ENCODE measurements at regions not wholly inside any gene's neighbourhood (a gene's known extent, or its start where the extent isn't known, plus 50 kb on each side); places are given as distances from the start of the nearest gene placed in this dataset.

DNA sequence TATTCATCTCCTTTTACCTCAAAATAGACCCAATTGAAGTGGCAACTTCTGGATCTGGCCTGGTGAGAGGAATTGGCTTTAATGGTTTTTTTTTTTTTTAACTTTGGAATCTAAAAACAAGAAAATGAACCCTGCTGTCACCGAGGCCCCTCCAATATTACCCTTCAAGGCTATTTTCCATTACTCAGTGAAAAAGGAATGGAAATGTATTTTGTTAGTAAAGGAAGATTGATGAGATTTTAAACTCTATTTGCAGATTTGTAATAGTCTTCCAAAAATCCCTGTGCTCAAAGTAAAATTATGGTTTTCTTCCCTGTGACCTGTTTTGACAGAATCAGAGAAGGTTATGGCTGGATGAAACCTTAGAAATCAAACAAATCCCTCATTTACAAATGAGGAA is 102.9 kb downstream of the TMEM170B start:
- no peak overlapping the region for H3K27ac Mint-ChIP-seq
- peaks cover 4% of the 10 kb centered on the region for H3K36me3 Mint-ChIP-seq (ENCODE audit: low read depth)
- peaks cover 7% of the 10 kb centered on the region for H3K27me3 Mint-ChIP-seq (ENCODE audit: low read depth, poor library complexity)
- no peak for TF ChIP-seq CTCF (IDR thresholded peaks at IDR 0.05)
- peaks cover 10% of the 10 kb centered on the region for H3K9me3 Mint-ChIP-seq
- DNase-seq, result no peak
- peaks cover 14% of the 10 kb centered on the region for H3K4me1 Mint-ChIP-seq
- no peak overlapping the region for H3K4me3 Mint-ChIP-seq

DNA sequence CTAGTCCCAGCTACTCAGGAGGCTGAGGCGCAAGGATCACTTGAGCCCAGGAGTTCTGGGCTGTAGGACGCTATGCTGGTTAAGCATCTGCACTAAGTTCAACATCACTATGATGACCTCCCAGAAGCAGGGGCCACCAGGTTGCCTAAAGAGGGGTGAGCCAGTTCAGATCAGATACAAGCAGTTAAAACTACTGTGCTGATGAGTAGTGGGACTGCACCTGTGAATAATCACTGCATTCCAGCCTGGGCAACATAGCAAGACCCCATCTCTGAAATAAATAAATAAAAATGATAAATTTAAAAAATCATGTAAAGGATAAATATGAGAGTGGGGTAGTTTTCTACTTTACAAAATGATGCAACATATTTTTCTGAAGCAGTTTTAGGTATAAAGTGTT is 106.5 kb downstream of the TMEM170B start:
- Mint-ChIP-seq H3K27ac (no peak overlapping the region), H3K4me3 (no peak overlapping the region), H3K27me3 (ENCODE audit: low read depth, poor library complexity) (peaks cover 4% of the 10 kb centered on the region), H3K9me3 (peaks cover 34% of the 10 kb centered on the region), H3K36me3 (ENCODE audit: low read depth) (peaks cover 4% of the 10 kb centered on the region), H3K4me1 (no peaks in the 10 kb centered on the region)
- no peak for TF ChIP-seq CTCF (IDR thresholded peaks at IDR 0.05)
- DNase-seq, result no peak

- Mint-ChIP-seq H3K4me1 (no peaks in the 10 kb centered on the region), H3K4me3 (no peak overlapping the region), H3K27ac (no peak overlapping the region), H3K9me3 (peaks cover 40% of the 10 kb centered on the region), H3K36me3 (ENCODE audit: low read depth) (peaks cover 4% of the 10 kb centered on the region), H3K27me3 (ENCODE audit: low read depth, poor library complexity) (peaks cover 4% of the 10 kb centered on the region)
- DNase-seq, result no peak
- TF ChIP-seq CTCF (IDR thresholded peaks at IDR 0.05), result no peak
Measured at GRCh38 chr6:11644601-11645000, 107.1 kb downstream of the TMEM170B start.

- no peak for TF ChIP-seq CTCF (IDR thresholded peaks at IDR 0.05)
- Mint-ChIP-seq H3K36me3 (ENCODE audit: low read depth) (peaks cover 4% of the 10 kb centered on the region), H3K9me3 (peaks cover 40% of the 10 kb centered on the region), H3K27me3 (ENCODE audit: low read depth, poor library complexity) (peaks cover 4% of the 10 kb centered on the region), H3K27ac (no peak overlapping the region), H3K4me1 (no peaks in the 10 kb centered on the region), H3K4me3 (no peak overlapping the region)
- no peak for DNase-seq
Measured at GRCh38 chr6:11645016-11645415, 107.5 kb downstream of the TMEM170B start.

DNA sequence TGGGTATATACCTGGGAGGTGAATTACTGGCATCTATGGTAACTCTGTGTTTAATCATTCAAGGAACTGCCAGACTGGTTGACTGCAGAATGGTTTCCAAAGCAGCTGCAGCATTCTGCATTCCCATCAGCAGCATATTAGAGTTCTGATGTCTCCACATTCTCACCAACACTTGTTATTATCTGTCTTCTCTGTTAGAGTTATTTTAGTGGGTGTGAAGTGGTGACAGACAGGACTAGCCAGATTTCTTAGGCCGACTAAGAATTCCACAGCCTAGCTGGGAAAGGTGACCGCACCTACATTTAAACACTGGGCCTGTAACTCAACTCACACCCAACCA is 110.9 kb downstream of the TMEM170B start:
- Mint-ChIP-seq H3K4me3 (no peak overlapping the region), H3K27ac (no peak overlapping the region), H3K9me3 (peaks cover 30% of the 10 kb centered on the region), H3K36me3 (ENCODE audit: low read depth) (no peaks in the 10 kb centered on the region), H3K27me3 (ENCODE audit: low read depth, poor library complexity) (peaks cover 4% of the 10 kb centered on the region), H3K4me1 (peaks cover 12% of the 10 kb centered on the region)
- no peak for DNase-seq
- TF ChIP-seq CTCF (IDR thresholded peaks at IDR 0.05), result no peak

DNA sequence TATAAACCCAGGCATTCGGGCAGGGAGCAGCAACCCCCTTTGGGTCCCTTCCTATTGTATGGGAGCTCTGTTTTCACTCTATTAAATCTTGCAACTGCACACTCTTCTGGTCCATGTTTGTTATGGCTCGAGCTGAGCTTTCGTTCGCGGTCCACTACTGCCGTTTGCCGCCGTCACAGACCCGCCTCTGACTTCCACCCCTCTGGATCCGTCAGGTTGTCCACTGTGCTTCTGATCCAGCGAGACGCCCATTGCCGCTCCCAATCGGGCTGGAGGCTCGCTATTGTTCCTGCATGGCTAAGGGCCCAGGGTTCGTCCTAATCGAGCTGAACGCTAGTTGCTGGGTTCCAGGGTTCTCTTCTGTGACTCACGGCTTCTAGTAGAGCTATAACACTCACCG is 111.3 kb downstream of the TMEM170B start:
- Mint-ChIP-seq H3K27me3 (ENCODE audit: low read depth, poor library complexity) (peaks cover 4% of the 10 kb centered on the region), H3K4me3 (no peak overlapping the region), H3K4me1 (peaks cover 17% of the 10 kb centered on the region), H3K36me3 (ENCODE audit: low read depth) (no peaks in the 10 kb centered on the region), H3K27ac (no peak overlapping the region), H3K9me3 (peaks cover 30% of the 10 kb centered on the region)
- DNase-seq, result no peak
- no peak for TF ChIP-seq CTCF (IDR thresholded peaks at IDR 0.05)
